Stimulated activated CD4-positive, alpha-beta T cell treated with anti-CD3 and anti-CD28 coated beads, TNF-alpha, amount 100 ng/mL, for 24 hours (primary cell): ENCODE measurements at regions not wholly inside any gene's neighbourhood (a gene's known extent, or its start where the extent isn't known, plus 50 kb on each side); places are given as distances from the start of the nearest gene placed in this dataset.

Source experiments
- DNase-seq, 3 experiments: peaks; one replicate each; pipeline ENCODE4 v3.0.0-alpha.2; 2020; ENCODE audit warnings: low read depth in 3 of 3

- DNase-seq = no peak
Measured at GRCh38 chr5:157920828-157921170, 61.9 kb upstream of the CLINT1 start.

DNA sequence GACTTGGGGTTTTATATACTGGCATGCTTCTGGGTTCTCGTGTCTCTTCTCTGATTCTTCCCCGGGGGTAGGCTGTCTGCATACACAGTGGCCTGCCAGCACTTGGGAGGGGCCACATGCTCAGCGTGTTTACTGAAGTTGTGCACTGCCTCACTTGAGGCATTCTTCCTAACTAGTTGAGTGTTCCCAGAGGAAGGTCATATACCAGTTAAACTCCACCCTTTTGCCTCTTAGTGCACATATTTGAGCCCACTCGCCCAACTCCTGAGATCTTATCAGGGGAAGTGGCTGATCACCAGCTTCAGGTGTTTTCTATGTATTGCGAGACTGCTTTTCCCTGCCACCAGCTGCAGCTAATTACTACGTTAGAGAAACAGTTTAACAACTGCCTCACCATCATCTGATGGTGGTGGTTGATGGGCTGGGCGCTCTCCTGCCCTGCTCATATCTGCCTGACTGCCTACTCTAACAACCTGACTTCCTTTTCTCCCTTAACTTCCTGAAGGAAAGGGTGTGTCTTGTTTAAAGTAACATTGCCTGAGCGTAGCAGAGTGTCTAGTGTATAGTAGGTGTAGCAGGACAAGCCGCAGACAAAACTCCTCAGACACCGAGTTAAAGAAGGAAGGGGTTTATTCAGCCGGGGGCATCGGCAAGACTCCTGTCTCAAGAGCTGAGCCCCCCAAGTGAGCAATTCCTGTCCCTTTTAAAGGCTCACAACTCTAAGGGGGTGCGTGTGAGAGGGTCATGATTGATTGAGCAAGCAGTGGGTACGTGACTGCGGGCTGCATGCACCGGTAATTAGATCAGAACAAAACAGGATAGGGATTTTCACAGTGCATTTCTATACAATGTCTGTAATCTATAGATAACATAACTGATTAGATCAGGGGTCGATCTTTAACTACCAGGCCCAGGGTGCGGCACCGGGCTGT lies 60.1 kb upstream of the CLINT1 start:
- peak in 1 of 3 experiments; percentile 0 for DNase-seq

- peak; percentile 31 to 73 (median 38) for DNase-seq
Measured at GRCh38 chr5:157917899-157918809, 59.2 kb upstream of the CLINT1 start.

GRCh38 chr5:157917491-157917890 lies 58.5 kb upstream of the CLINT1 start:
- DNase-seq = no peak

DNA sequence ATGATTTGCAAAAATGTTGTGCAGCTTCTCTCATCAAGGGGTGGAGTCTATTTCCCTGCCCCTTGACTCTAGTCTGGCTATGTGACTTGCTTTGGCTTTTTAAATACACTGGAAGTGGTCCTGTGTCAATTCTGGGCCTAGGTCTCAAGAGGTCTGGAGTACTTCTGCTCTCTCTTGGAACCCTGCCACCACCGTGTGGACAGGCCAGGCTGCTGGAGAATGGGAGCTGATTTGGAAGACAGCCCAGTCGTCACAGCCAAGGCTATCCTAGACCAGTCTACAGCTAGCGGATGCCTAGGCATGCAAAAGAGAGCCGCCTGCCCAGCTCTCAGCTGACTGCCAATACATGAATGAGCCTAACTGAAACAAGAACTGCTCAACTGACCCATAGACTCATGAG lies 56.7 kb upstream of the CLINT1 start:
- DNase-seq = no peak

DNA sequence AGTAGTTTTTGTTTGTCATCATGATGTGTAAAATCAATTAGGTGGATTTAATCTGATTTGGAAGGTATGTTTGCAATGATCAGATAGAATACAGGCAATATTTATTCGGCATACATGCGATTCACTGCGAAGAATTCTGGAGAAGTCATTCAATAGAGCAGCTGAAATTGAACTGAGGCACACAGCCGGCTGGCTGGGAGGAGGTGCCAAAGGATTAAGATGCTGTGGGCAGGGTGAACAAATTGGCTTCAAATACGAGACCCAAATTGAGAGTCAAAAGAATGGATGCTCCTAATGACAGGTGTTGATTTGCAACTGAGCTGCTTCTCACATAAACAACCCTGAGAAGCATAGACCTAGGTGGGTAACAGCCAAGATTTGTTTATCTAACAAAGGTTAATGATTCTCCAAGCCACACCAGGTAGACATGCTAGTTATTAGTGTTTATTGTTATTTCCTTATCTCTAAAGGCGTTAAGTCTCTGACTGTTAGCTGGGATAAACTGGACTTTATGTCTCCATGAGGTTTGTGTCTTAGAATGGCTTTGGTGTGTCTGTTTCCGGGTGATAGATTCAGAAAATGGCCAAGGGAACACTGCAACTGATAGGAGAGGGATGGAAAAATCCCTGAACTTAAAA lies 55.3 kb upstream of the CLINT1 start:
- no peak for DNase-seq

DNA sequence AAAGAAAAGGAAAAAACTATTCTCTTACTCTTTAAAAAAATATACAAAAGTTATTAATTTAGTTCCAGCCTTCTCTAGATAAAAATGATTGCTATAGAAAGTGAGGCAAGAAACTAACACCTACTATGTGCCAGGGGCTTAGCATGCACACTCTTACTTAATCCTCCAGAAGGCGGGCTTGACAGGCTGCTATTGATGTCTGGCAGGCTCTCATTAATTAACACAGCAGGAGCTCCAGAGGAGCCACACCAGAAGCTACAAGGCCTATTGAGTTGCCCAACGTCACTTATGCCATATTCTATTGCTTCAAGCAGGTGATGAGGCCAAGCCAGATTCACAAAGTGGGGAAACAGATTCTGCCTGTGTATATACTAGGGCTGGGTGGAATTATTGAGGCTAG lies 54.6 kb upstream of the CLINT1 start:
- no peak for DNase-seq

DNA sequence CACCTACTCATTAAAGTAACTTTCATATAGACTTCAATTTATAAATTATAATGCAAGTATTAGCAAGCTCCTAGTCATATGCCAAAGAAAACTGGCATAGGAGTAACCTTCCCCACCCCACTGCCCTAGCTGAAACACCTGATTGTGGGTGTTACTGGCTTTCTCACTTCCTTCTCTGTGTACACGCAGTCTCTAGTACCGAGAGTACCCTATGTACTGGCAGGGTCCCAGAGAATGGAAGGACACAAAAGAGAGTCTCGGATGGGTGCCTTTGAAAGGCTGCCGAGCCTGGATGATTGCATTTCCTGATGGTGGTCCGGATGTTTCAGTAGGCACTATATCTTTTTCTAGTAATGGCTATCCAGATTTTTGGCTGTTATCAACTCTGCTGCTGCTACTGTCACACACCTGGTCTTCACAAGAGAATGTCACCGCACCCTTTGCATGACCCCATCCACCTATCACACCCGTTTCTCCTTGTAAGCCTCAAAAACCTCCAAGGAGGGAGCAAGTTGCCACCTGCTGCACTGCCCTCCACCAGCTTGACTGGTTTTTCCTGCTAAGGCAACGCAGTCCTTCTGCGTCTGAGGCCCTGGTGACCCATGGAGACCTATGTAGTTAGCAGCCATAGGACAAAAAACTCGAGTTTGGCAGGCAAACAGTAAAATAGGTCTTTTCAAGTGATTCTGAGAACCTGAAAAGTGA lies 53.8 kb upstream of the CLINT1 start:
- DNase-seq = no peak

DNA sequence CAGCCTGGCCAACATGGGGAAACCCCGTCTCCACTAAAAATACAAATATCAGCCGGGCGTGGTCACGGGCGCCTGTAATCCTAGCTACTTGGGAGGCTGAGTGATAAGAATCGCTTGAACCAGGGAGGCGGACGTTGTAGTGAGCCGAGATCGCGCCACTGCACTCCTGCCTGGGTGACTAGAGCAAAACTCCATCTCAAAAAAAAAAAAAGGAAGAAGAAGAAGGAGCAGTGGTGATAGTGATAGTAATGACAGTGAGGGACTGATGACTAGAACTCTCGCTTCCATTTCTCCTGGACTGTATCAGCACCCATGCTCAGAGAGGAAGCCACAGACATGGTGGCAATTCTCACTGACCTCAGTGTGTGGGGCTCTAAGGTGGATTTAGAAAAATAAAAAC lies 52.6 kb upstream of the CLINT1 start:
- DNase-seq = no peak
